Adipocyte (in vitro differentiated cells): ENCODE measurements at regions not wholly inside any gene's neighbourhood (a gene's known extent, or its start where the extent isn't known, plus 50 kb on each side); places are given as distances from the start of the nearest gene placed in this dataset.

Experiments used
- DNase-seq: peaks from one replicate; pipeline ENCODE4 v3.0.0-alpha.2; 2015; ENCODE audit warnings: low read depth
- H3K27me3 ChIP-seq: replicated peaks from 2 replicates; pipeline ENCODE4 v1.7.0; 2013; ENCODE audit warnings: mild to moderate bottlenecking, low read length, moderate library complexity; ENCODE audit not compliant: control insufficient read depth, insufficient read depth
- H3K36me3 ChIP-seq: 2 replicates; pipeline ENCODE4 v1.7.0; 2013; ENCODE audit warnings: low read length, mild to moderate bottlenecking, moderate library complexity; ENCODE audit not compliant: control insufficient read depth, insufficient read depth, severe bottlenecking
- H3K4me1 ChIP-seq: 2 replicates; pipeline ENCODE4 v1.7.0; 2013; ENCODE audit warnings: mild to moderate bottlenecking, low read length, moderate library complexity; ENCODE audit not compliant: control insufficient read depth, insufficient read depth
- H3K4me3 ChIP-seq: 2 replicates; pipeline ENCODE4 v1.7.0; 2013; ENCODE audit warnings: mild to moderate bottlenecking, low read length, moderate library complexity
- H3K9ac ChIP-seq: 2 replicates; pipeline ENCODE4 v1.7.0; 2013; ENCODE audit warnings: mild to moderate bottlenecking, low read length, moderate library complexity
- H3K9me3 ChIP-seq: 2 replicates; pipeline ENCODE4 v1.7.0; 2013; ENCODE audit warnings: mild to moderate bottlenecking, low read length, moderate library complexity; ENCODE audit not compliant: control insufficient read depth

GRCh38 chr4:144799486-144799885 is 153.5 kb downstream of the HHIP start:
- Histone ChIP-seq H3K36me3 (no peaks in the 10 kb centered on the region), H3K27me3 (no peaks in the 10 kb centered on the region), H3K4me1 (no peaks in the 10 kb centered on the region), H3K9ac (no peak overlapping the region), H3K9me3 (peaks cover 9% of the 10 kb centered on the region), H3K4me3 (no peak overlapping the region)
- no peak for DNase-seq

- H3K4me1 ChIP-seq: no peaks in the 10 kb centered on the region
- no peaks in the 10 kb centered on the region for H3K27me3 ChIP-seq
- no peak overlapping the region for H3K9ac ChIP-seq
- H3K36me3 ChIP-seq: no peaks in the 10 kb centered on the region
- no peak overlapping the region for H3K4me3 ChIP-seq
- DNase-seq: no peak
- H3K9me3 ChIP-seq: peaks cover 7% of the 10 kb centered on the region
Measured at GRCh38 chr4:144801731-144802130, 155.8 kb downstream of the HHIP start.

GRCh38 chr4:144808034-144808433 is 162.1 kb downstream of the HHIP start:
- Histone ChIP-seq H3K9me3 (peaks cover 22% of the 10 kb centered on the region), H3K36me3 (no peaks in the 10 kb centered on the region), H3K9ac (no peak overlapping the region), H3K27me3 (no peaks in the 10 kb centered on the region), H3K4me3 (no peak overlapping the region), H3K4me1 (no peaks in the 10 kb centered on the region)
- no peak for DNase-seq

- Histone ChIP-seq H3K27me3 (no peaks in the 10 kb centered on the region), H3K4me1 (no peaks in the 10 kb centered on the region), H3K9me3 (peaks cover 22% of the 10 kb centered on the region), H3K36me3 (no peaks in the 10 kb centered on the region), H3K9ac (no peak overlapping the region), H3K4me3 (no peak overlapping the region)
- DNase-seq: no peak
Measured at GRCh38 chr4:144809056-144809640, 163.2 kb downstream of the HHIP start.

- no peaks in the 10 kb centered on the region for H3K36me3 ChIP-seq
- no peak for DNase-seq
- no peak overlapping the region for H3K9ac ChIP-seq
- H3K4me3 ChIP-seq: no peak overlapping the region
- no peaks in the 10 kb centered on the region for H3K27me3 ChIP-seq
- peaks cover 18% of the 10 kb centered on the region for H3K4me1 ChIP-seq
- H3K9me3 ChIP-seq: no peaks in the 10 kb centered on the region
Measured at GRCh38 chr4:144816668-144817067, 170.7 kb downstream of the HHIP start.

- Histone ChIP-seq H3K9me3 (no peaks in the 10 kb centered on the region), H3K27me3 (no peaks in the 10 kb centered on the region), H3K9ac (no peak overlapping the region), H3K36me3 (no peaks in the 10 kb centered on the region), H3K4me3 (no peak overlapping the region), H3K4me1 (peaks cover 18% of the 10 kb centered on the region)
- no peak for DNase-seq
Measured at GRCh38 chr4:144817081-144817480, 171.1 kb downstream of the HHIP start.

- DNase-seq: no peak
- Histone ChIP-seq H3K27me3 (no peaks in the 10 kb centered on the region), H3K4me3 (no peak overlapping the region), H3K9me3 (no peaks in the 10 kb centered on the region), H3K4me1 (peaks cover 18% of the 10 kb centered on the region), H3K36me3 (no peaks in the 10 kb centered on the region), H3K9ac (no peak overlapping the region)
Measured at GRCh38 chr4:144818136-144818535, 172.2 kb downstream of the HHIP start.

- H3K27me3 ChIP-seq: no peaks in the 10 kb centered on the region
- no peaks in the 10 kb centered on the region for H3K36me3 ChIP-seq
- H3K9me3 ChIP-seq: no peaks in the 10 kb centered on the region
- no peak for DNase-seq
- H3K4me1 ChIP-seq: peaks cover 18% of the 10 kb centered on the region
- no peak overlapping the region for H3K9ac ChIP-seq
- no peak overlapping the region for H3K4me3 ChIP-seq
Measured at GRCh38 chr4:144819591-144819990, 173.6 kb downstream of the HHIP start.

- Histone ChIP-seq H3K27me3 (no peaks in the 10 kb centered on the region), H3K4me1 (peaks cover 18% of the 10 kb centered on the region), H3K9me3 (no peaks in the 10 kb centered on the region), H3K9ac (no peak overlapping the region), H3K4me3 (no peak overlapping the region), H3K36me3 (no peaks in the 10 kb centered on the region)
- peak; percentile 58 for DNase-seq
Measured at GRCh38 chr4:144820011-144820727, 174.2 kb downstream of the HHIP start.

- Histone ChIP-seq H3K4me3 (no peak overlapping the region), H3K27me3 (no peaks in the 10 kb centered on the region), H3K36me3 (no peaks in the 10 kb centered on the region), H3K4me1 (peaks cover 18% of the 10 kb centered on the region), H3K9ac (no peak overlapping the region), H3K9me3 (no peaks in the 10 kb centered on the region)
- peak; percentile 87 for DNase-seq
Measured at GRCh38 chr4:144820728-144821085, 174.8 kb downstream of the HHIP start.

GRCh38 chr4:144831971-144832370 is 186.0 kb downstream of the HHIP start:
- Histone ChIP-seq H3K9me3 (no peaks in the 10 kb centered on the region), H3K27me3 (no peaks in the 10 kb centered on the region), H3K9ac (no peak overlapping the region), H3K36me3 (no peaks in the 10 kb centered on the region), H3K4me1 (no peaks in the 10 kb centered on the region), H3K4me3 (no peak overlapping the region)
- DNase-seq: no peak

- H3K9me3 ChIP-seq: peaks cover 21% of the 10 kb centered on the region
- H3K9ac ChIP-seq: no peak overlapping the region
- no peak for DNase-seq
- H3K36me3 ChIP-seq: no peaks in the 10 kb centered on the region
- H3K4me3 ChIP-seq: no peak overlapping the region
- no peaks in the 10 kb centered on the region for H3K27me3 ChIP-seq
- H3K4me1 ChIP-seq: no peaks in the 10 kb centered on the region
Measured at GRCh38 chr4:144845411-144845810, 199.5 kb downstream of the HHIP start.
